HCT116 (cell line): ENCODE measurements at regions not wholly inside any gene's neighbourhood (a gene's known extent, or its start where the extent isn't known, plus 50 kb on each side); places are given as distances from the start of the nearest gene placed in this dataset.

Source experiments
- ATAC-seq: fragments of 200-7000 bp; cut with Tn5 transposase; 2 replicates; pipeline ENCODE4 v1.9.1; 2020; ENCODE audit warnings: mild to moderate bottlenecking, moderate library complexity
- BruUV-seq: library from RNA; stranded (reverse); fragments of 400-500 nt; replicated peaks from 2 replicates; lab custom pipeline; 2021; lab: Mats Ljungman, UMichigan
- CTCF ChIA-PET: fragments of 300-600 bp; sonication (Branson Sonifier 250); formaldehyde crosslinking; loops from one replicate; lab custom pipeline; 2021; ENCODE audit warnings: antibody characterized with exemption; lab: Charles Lee
- POLR2A ChIA-PET: fragments of 300-600, 350-600 bp; sonication (Branson Sonifier 250); formaldehyde crosslinking; loops from one replicate; lab custom pipeline; 2021; ENCODE audit warnings: antibody characterized with exemption; lab: Charles Lee
- RAD21 ChIA-PET, 2 experiments: fragments of 300-600 bp; sonication (Branson Sonifier 250); formaldehyde crosslinking; loops; one replicate each; lab custom pipeline; 2023; ENCODE audit warnings: low total read pairs in 2 of 2; ENCODE audit not compliant: uncharacterized antibody in 2 of 2, unreplicated experiment in 2 of 2, low non-redundant PET in 1 of 2; lab: Charles Lee
- DNase-seq: peaks from one replicate; pipeline ENCODE4 v3.0.0-alpha.2; 2010; ENCODE audit warnings: low read depth, low spot score
- H2AFZ ChIP-seq: fragments of 200-600 bp; shearing (Covaris generic), sonication (generic); 2 replicates; pipeline ENCODE4 v1.6.1; 2017; ENCODE audit warnings: low read depth, mixed run types, mixed read lengths, antibody characterized with exemption, low read length; ENCODE audit not compliant: poor library complexity, severe bottlenecking
- H3K27ac ChIP-seq: 2 replicates; pipeline ENCODE4 v1.5.1; 2012; ENCODE audit warnings: low read depth, low read length
- H3K27me3 ChIP-seq: fragments of 200-600 bp; sonication (generic); 2 replicates; pipeline ENCODE4 v1.6.1; 2016; ENCODE audit warnings: mixed run types, low read length, mixed read lengths; ENCODE audit not compliant: insufficient read depth
- H3K36me3 ChIP-seq, 2 experiments: fragments of 200-500 bp in 1 of 2; fragments of 200-600 bp in 1 of 2; sonication (Bioruptor generic) in 1 of 2; sonication (generic) in 1 of 2; 2 replicates each; pipeline versions ENCODE4 v1.5.1 to v1.6.1; 2014 to 2016; ENCODE audit warnings: low read length in 2 of 2, inconsistent platforms in 1 of 2, mixed read lengths in 1 of 2, mixed run types in 1 of 2; ENCODE audit not compliant: insufficient read depth in 2 of 2, control insufficient read depth in 1 of 2
- H3K4me1 ChIP-seq, 2 experiments: fragments of 200-600 bp in 1 of 2; sonication (generic) in 1 of 2; 2 replicates each; pipeline versions ENCODE4 v1.5.1 to v1.6.1; 2012 to 2017; ENCODE audit warnings: low read length in 2 of 2, inconsistent platforms in 1 of 2, mild to moderate bottlenecking in 1 of 2, mixed read lengths in 1 of 2, mixed run types in 1 of 2, moderate library complexity in 1 of 2; ENCODE audit not compliant: insufficient read depth in 2 of 2, control insufficient read depth in 1 of 2
- H3K4me2 ChIP-seq: fragments of 200-600 bp; sonication (generic); 2 replicates; pipeline ENCODE4 v1.6.1; 2017; ENCODE audit warnings: mixed run types, low read length, mixed read lengths
- H3K4me3 ChIP-seq, 2 experiments: fragments of 200-600 bp in 1 of 2; sonication (generic) in 1 of 2; replicated peaks in 1 of 2; 2 replicates each; pipeline ENCODE4 v1.5.1; 2011 to 2016; ENCODE audit warnings: low read length in 2 of 2, control low read depth in 1 of 2, low read depth in 1 of 2, mild to moderate bottlenecking in 1 of 2, mixed read lengths in 1 of 2, mixed run types in 1 of 2
- H3K79me2 ChIP-seq: fragments of 200-600 bp; sonication (generic); 2 replicates; pipeline ENCODE4 v1.6.1; 2017; ENCODE audit warnings: mild to moderate bottlenecking, mixed run types, low read length, moderate library complexity, mixed read lengths; ENCODE audit not compliant: insufficient read depth
- H3K9ac ChIP-seq: fragments of 200-600 bp; sonication (generic); 2 replicates; pipeline ENCODE4 v1.6.1; 2016; ENCODE audit warnings: low read length, mixed read lengths
- H3K9me2 ChIP-seq: fragments of 200-600 bp; sonication (generic), shearing (Covaris generic); 2 replicates; pipeline ENCODE4 v1.6.1; 2017; ENCODE audit warnings: mixed run types, mild to moderate bottlenecking, moderate library complexity; ENCODE audit not compliant: insufficient read depth
- H3K9me3 ChIP-seq, 2 experiments: fragments of 200-500 bp in 1 of 2; fragments of 200-600 bp in 1 of 2; sonication (Bioruptor generic) in 1 of 2; sonication (generic) in 1 of 2; 2 replicates each; pipeline ENCODE4 v1.6.1; 2014 to 2017; ENCODE audit warnings: low read length in 2 of 2, mixed read lengths in 2 of 2, inconsistent platforms in 1 of 2, low read depth in 1 of 2, mild to moderate bottlenecking in 1 of 2, mixed run types in 1 of 2, moderate library complexity in 1 of 2; ENCODE audit not compliant: control insufficient read depth in 1 of 2, insufficient read depth in 1 of 2
- H4K20me1 ChIP-seq: fragments of 200-600 bp; sonication (generic), shearing (Covaris generic); 2 replicates; pipeline ENCODE4 v1.6.1; 2017; ENCODE audit warnings: mixed run types, mild to moderate bottlenecking, moderate library complexity; ENCODE audit not compliant: insufficient read depth
- ELF1 ChIP-seq: IDR thresholded peaks from 2 replicates; pipeline ENCODE4 v1.6.1; 2012; ENCODE audit warnings: low read depth, borderline replicate concordance
- POLR2A ChIP-seq: IDR thresholded peaks from 2 replicates; pipeline ENCODE4 v1.7.0; 2011; ENCODE audit warnings: borderline replicate concordance; ENCODE audit not compliant: insufficient read depth, insufficient read length; ENCODE audit errors: extremely low read depth
- SRF ChIP-seq: IDR thresholded peaks from 2 replicates; pipeline ENCODE4 v1.6.1; 2012; ENCODE audit warnings: low read depth
- intact Hi-C: fragments of 100-400 bp; cut with micrococcal nuclease; formaldehyde crosslinking; loops from 2 replicates; pipeline ENCODE4 v1.10.0; 2022
- TF ChIP-seq, protein P1 (sequence below): IDR thresholded peaks from 2 replicates; pipeline ENCODE4 v1.6.1; 2012; ENCODE audit warnings: low read depth
- TF ChIP-seq, protein P2 (sequence below), 3 experiments: fragments of 200-600 bp in 1 of 3; sonication (generic) in 1 of 3; IDR thresholded peaks in 2 of 3; conservative IDR thresholded peaks in 1 of 3; 2 replicates each; pipeline ENCODE4 v1.5.1; 2012 to 2017; ENCODE audit warnings: low read depth in 2 of 3, low read length in 2 of 3, antibody characterized with exemption in 1 of 3, borderline replicate concordance in 1 of 3, control low read depth in 1 of 3, mild to moderate bottlenecking in 1 of 3, mixed read lengths in 1 of 3, mixed run types in 1 of 3, moderate library complexity in 1 of 3; ENCODE audit not compliant: insufficient read depth in 1 of 3

DNA sequence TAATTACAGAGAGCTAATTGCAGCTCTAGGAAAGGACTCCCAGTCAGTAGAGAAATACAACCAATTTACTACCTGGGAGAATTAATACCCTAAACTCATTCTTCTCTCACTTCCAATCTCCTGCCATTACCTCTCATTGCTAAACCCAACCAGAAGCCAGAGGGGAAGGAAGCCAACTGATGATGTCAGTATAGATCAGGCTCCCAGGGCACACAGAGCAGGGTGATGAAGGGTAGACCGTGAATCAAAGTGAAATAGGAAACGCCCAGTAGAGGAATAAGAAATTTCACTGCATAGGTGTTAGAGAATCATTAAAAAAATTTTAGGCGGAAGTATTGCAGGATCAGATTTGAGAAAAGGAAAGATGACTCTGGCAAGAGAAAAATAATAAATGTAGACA is 456.8 kb upstream of the NXPH2 start (continued):
- TF ChIP-seq, protein P1, sequence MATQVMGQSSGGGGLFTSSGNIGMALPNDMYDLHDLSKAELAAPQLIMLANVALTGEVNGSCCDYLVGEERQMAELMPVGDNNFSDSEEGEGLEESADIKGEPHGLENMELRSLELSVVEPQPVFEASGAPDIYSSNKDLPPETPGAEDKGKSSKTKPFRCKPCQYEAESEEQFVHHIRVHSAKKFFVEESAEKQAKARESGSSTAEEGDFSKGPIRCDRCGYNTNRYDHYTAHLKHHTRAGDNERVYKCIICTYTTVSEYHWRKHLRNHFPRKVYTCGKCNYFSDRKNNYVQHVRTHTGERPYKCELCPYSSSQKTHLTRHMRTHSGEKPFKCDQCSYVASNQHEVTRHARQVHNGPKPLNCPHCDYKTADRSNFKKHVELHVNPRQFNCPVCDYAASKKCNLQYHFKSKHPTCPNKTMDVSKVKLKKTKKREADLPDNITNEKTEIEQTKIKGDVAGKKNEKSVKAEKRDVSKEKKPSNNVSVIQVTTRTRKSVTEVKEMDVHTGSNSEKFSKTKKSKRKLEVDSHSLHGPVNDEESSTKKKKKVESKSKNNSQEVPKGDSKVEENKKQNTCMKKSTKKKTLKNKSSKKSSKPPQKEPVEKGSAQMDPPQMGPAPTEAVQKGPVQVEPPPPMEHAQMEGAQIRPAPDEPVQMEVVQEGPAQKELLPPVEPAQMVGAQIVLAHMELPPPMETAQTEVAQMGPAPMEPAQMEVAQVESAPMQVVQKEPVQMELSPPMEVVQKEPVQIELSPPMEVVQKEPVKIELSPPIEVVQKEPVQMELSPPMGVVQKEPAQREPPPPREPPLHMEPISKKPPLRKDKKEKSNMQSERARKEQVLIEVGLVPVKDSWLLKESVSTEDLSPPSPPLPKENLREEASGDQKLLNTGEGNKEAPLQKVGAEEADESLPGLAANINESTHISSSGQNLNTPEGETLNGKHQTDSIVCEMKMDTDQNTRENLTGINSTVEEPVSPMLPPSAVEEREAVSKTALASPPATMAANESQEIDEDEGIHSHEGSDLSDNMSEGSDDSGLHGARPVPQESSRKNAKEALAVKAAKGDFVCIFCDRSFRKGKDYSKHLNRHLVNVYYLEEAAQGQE, result no peak
- TF ChIP-seq SRF (no peak), ELF1 (no peak)
- TF ChIP-seq, all 23 proteins: peak for 0

DNA sequence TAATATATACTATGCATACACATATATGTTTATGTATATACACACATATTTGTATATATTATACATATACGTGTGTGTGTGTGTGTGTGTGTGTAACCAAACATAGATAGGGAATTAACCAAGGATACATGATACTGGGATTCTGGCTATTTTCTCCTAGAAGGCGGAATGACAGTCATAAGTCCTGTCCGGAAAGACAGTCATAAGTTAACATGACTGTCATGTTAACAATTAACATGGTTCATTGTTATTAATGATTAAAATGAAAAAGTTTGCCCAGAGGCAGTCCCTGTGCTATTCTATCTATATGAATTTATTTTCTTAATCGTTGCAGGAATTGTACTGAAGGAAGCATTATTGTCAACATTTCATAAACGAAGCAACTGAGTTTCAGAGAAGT is 450.7 kb upstream of the NXPH2 start:
- Histone ChIP-seq H3K36me3 (no peaks in the 10 kb centered on the region), H3K27ac (no peak overlapping the region), H2AFZ (no peak overlapping the region), H3K4me2 (no peak overlapping the region), H3K27me3 (no peaks in the 10 kb centered on the region), H3K9me3 (no peaks in the 10 kb centered on the region), H3K4me1 (no peaks in the 10 kb centered on the region), H3K9me2 (no peaks in the 10 kb centered on the region), H4K20me1 (no peaks in the 10 kb centered on the region), H3K4me3 (no peak overlapping the region), H3K9ac (no peak overlapping the region), H3K79me2 (no peaks in the 10 kb centered on the region)
- intact Hi-C loops, result no loop called here
- TF ChIP-seq POLR2A, result no peak
- no peak for TF ChIP-seq ELF1
- BruUV-seq, result no TSS peak
- ATAC-seq (no peak), DNase-seq (no peak)
- CTCF ChIA-PET, result no interaction called here
- RAD21 ChIA-PET, result no interaction called here
- POLR2A ChIA-PET, result no interaction called here

DNA sequence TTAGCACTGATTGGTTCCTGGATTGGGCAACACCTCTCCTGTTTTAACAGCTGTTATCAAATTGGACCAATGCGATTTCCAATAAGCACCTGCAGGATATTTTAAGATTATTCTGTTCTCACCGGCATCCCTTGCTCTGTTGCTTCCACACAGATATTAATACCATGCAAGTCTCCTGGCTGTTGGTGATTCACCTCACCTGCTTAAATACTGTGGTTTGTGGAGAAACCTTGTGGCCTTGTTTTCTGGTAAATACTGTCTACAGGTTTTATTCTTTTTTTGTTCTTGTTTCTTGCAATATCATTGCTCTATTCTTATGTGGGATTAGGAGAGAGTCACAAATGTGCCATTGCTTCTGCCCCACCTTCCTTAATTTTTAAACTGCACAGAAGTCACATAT is 448.1 kb upstream of the NXPH2 start:
- Histone ChIP-seq H3K9me2 (no peaks in the 10 kb centered on the region), H3K27me3 (no peaks in the 10 kb centered on the region), H3K79me2 (no peaks in the 10 kb centered on the region), H3K4me1 (no peaks in the 10 kb centered on the region), H2AFZ (no peak overlapping the region)
- intact Hi-C loops, result no loop called here
- no peak for DNase-seq
- CTCF ChIA-PET, result no interaction called here
- TF ChIP-seq, protein P1, result no peak
- TF ChIP-seq, protein P2, sequence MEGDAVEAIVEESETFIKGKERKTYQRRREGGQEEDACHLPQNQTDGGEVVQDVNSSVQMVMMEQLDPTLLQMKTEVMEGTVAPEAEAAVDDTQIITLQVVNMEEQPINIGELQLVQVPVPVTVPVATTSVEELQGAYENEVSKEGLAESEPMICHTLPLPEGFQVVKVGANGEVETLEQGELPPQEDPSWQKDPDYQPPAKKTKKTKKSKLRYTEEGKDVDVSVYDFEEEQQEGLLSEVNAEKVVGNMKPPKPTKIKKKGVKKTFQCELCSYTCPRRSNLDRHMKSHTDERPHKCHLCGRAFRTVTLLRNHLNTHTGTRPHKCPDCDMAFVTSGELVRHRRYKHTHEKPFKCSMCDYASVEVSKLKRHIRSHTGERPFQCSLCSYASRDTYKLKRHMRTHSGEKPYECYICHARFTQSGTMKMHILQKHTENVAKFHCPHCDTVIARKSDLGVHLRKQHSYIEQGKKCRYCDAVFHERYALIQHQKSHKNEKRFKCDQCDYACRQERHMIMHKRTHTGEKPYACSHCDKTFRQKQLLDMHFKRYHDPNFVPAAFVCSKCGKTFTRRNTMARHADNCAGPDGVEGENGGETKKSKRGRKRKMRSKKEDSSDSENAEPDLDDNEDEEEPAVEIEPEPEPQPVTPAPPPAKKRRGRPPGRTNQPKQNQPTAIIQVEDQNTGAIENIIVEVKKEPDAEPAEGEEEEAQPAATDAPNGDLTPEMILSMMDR (IDR thresholded peaks at IDR 0.05 in 2 of 3, conservative IDR thresholded peaks at IDR 0.05 in 1 of 3; ENCODE audit: borderline replicate concordance in 1 of 3, insufficient read depth in 1 of 3, low read depth in 2 of 3, low read length in 2 of 3), result no peak
- TF ChIP-seq, all 23 proteins: peak for 0
- no peak for ATAC-seq
- Histone ChIP-seq H3K4me3 (no peak overlapping the region), H3K9me3 (no peaks in the 10 kb centered on the region), H4K20me1 (no peaks in the 10 kb centered on the region), H3K4me2 (no peak overlapping the region), H3K27ac (no peak overlapping the region), H3K36me3 (no peaks in the 10 kb centered on the region), H3K9ac (no peak overlapping the region)
- POLR2A ChIA-PET, result no interaction called here
- RAD21 ChIA-PET, result no interaction called here
- BruUV-seq, result no TSS peak
